ENCODE measurements at regions not wholly inside any gene's neighbourhood (a gene's known extent, or its start where the extent isn't known, plus 50 kb on each side); places are given as distances from the start of the nearest gene placed in this dataset.

- Histone ChIP-seq H3K4me3 (ENCODE audit: control extremely low read depth in 1 of 5, extremely low read depth in 1 of 5, insufficient read depth in 1 of 5, low read depth in 2 of 5, low read length in 4 of 5) (no peak overlapping the region), H3K4me1 (ENCODE audit: control insufficient read depth in 2 of 2, insufficient read depth in 2 of 2, low read length in 2 of 2) (no peaks in the 10 kb centered on the region), H3K27ac (ENCODE audit: low read length in 2 of 2) (no peak overlapping the region), H3K36me3 (replicated peaks in 1 of 2; ENCODE audit: control extremely low read depth in 1 of 2, control insufficient read depth in 1 of 2, extremely low read depth in 1 of 2, insufficient read depth in 2 of 2, low read length in 1 of 2) (no peaks in the 10 kb centered on the region), H3K4me2 (replicated peaks; ENCODE audit: low read depth, low read length, poor library complexity, severe bottlenecking) (no peak overlapping the region), H4K20me1 (ENCODE audit: control insufficient read depth, insufficient read depth, low read length, poor library complexity, severe bottlenecking) (no peaks in the 10 kb centered on the region), H2AFZ (ENCODE audit: insufficient read depth, low read depth, low read length, poor library complexity, severe bottlenecking) (no peak overlapping the region), H3K79me2 (ENCODE audit: control insufficient read depth, insufficient read depth, low read length) (no peaks in the 10 kb centered on the region), H3K9me3 (ENCODE audit: control extremely low read depth in 1 of 3, control insufficient read depth in 2 of 3, insufficient read depth in 1 of 3, low read length in 2 of 3) (peaks cover 0 to 2% (median 0%) of the 10 kb centered on the region in 3 donors), H3K9ac (ENCODE audit: low read length) (no peak overlapping the region), H3K27me3 (replicated peaks in 1 of 4; ENCODE audit: control extremely low read depth in 1 of 4, control insufficient read depth in 3 of 4, insufficient read depth in 4 of 4, low read length in 3 of 4) (no peaks in the 10 kb centered on the region)
- no peaks in the 10 kb centered on the region for H3K27me3 Mint-ChIP-seq
- POLR2A ChIA-PET: no interaction called here
- H3K9me3 Mint-ChIP-seq (ENCODE audit: insufficient read depth): peaks cover 5% of the 10 kb centered on the region
- H3K4me1 Mint-ChIP-seq: no peaks in the 10 kb centered on the region
- WGBS (ENCODE audit: insufficient coverage): no CpG with 5 or more reads among the region's 2 CpGs
- H3K4me3 Mint-ChIP-seq: no peak overlapping the region
- DNase-seq (no peak), ATAC-seq (ENCODE audit: low read depth) (no peak)
- H3K27ac Mint-ChIP-seq: no peak overlapping the region
- CTCF ChIA-PET: no interaction called here
- no peak for TF ChIP-seq EZH2 (IDR thresholded peaks at IDR 0.05; ENCODE audit: borderline replicate concordance, insufficient read depth, low read depth, low read length, poor library complexity, severe bottlenecking)
- no peak for TF ChIP-seq CTCF (IDR thresholded peaks at IDR 0.05)
- intact Hi-C loops (cut with micrococcal nuclease): no loop called here
Measured at GRCh38 chr6:153801917-153802316, 237.1 kb upstream of the OPRM1 start.

- ATAC-seq (ENCODE audit: low read depth): no peak
- no peak overlapping the region for H3K4me2 ChIP-seq (replicated peaks; ENCODE audit: low read depth, low read length, poor library complexity, severe bottlenecking)
- intact Hi-C loops (cut with micrococcal nuclease): no loop called here
- no peaks in the 10 kb centered on the region for H3K36me3 ChIP-seq (replicated peaks in 1 of 2; ENCODE audit: control extremely low read depth in 1 of 2, control insufficient read depth in 1 of 2, extremely low read depth in 1 of 2, insufficient read depth in 2 of 2, low read length in 1 of 2)
- Mint-ChIP-seq H3K27ac (no peak overlapping the region), H3K4me1 (no peaks in the 10 kb centered on the region), H3K4me3 (no peak overlapping the region), H3K27me3 (no peaks in the 10 kb centered on the region), H3K9me3 (ENCODE audit: insufficient read depth) (peaks cover 5% of the 10 kb centered on the region)
- no peak overlapping the region for H3K27ac ChIP-seq (ENCODE audit: low read length in 2 of 2)
- CTCF ChIA-PET: no interaction called here
- H3K9me3 ChIP-seq (ENCODE audit: control extremely low read depth in 1 of 3, control insufficient read depth in 2 of 3, insufficient read depth in 1 of 3, low read length in 2 of 3): peaks cover 0 to 2% (median 0%) of the 10 kb centered on the region in 3 donors
- no peaks in the 10 kb centered on the region for H3K4me1 ChIP-seq (ENCODE audit: control insufficient read depth in 2 of 2, insufficient read depth in 2 of 2, low read length in 2 of 2)
- TF ChIP-seq CTCF (IDR thresholded peaks at IDR 0.05): no peak
- no peak for TF ChIP-seq EZH2 (IDR thresholded peaks at IDR 0.05; ENCODE audit: borderline replicate concordance, insufficient read depth, low read depth, low read length, poor library complexity, severe bottlenecking)
- H4K20me1 ChIP-seq (ENCODE audit: control insufficient read depth, insufficient read depth, low read length, poor library complexity, severe bottlenecking): no peaks in the 10 kb centered on the region
- H3K27me3 ChIP-seq (replicated peaks in 1 of 4; ENCODE audit: control extremely low read depth in 1 of 4, control insufficient read depth in 3 of 4, insufficient read depth in 4 of 4, low read length in 3 of 4): no peaks in the 10 kb centered on the region
- no CpG with 5 or more reads among the region's 4 CpGs for WGBS (ENCODE audit: insufficient coverage)
- H3K79me2 ChIP-seq (ENCODE audit: control insufficient read depth, insufficient read depth, low read length): no peaks in the 10 kb centered on the region
- H2AFZ ChIP-seq (ENCODE audit: insufficient read depth, low read depth, low read length, poor library complexity, severe bottlenecking): no peak overlapping the region
- POLR2A ChIA-PET: no interaction called here
- no peak for DNase-seq
- no peak overlapping the region for H3K9ac ChIP-seq (ENCODE audit: low read length)
- H3K4me3 ChIP-seq (ENCODE audit: control extremely low read depth in 1 of 5, extremely low read depth in 1 of 5, insufficient read depth in 1 of 5, low read depth in 2 of 5, low read length in 4 of 5): no peak overlapping the region
Measured at GRCh38 chr6:153800580-153801188, 238.4 kb upstream of the OPRM1 start.
